ENCODE measurements at regions not wholly inside any gene's neighbourhood (a gene's known extent, or its start where the extent isn't known, plus 50 kb on each side); places are given as distances from the start of the nearest gene placed in this dataset.

DNA sequence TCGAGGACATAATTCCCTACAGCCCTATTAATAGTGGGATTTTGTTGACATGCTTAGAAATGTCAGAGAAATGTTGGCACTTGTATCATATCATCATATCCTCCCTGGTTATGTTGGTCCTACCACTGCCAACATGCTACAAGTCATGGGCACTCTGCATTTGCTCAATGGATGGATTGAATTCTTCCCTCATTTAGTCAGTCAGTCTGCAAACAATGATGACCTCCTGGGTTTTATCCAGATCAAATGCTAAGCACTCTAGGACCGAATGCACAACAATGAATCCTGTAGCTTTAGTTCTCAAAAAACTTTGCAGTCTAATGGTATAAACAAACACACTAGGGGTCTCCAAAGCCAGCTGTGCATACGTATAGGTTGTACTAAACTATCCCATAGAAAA is 357.2 kb upstream of the DPYD start:
- no peak for DNase-seq

DNA sequence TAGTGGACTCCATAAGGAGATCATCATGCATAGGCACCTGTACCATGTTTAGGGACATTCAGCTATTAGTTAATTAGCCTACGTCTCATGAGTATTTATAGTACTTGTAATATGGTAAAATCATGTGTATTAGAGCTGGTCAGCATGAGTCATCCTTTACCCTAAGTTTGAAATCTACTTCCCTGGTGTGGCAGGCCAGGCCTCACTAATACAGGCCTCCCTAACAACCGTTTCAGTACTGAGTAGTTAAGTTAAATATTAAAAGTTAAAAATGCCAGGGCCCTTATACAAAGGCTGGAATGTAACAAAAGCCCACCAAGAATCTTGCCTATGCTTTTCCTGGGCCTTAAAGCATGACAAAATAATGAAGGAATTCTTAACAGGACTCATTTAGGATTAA is 356.3 kb upstream of the DPYD start:
- DNase-seq, result no peak

DNA sequence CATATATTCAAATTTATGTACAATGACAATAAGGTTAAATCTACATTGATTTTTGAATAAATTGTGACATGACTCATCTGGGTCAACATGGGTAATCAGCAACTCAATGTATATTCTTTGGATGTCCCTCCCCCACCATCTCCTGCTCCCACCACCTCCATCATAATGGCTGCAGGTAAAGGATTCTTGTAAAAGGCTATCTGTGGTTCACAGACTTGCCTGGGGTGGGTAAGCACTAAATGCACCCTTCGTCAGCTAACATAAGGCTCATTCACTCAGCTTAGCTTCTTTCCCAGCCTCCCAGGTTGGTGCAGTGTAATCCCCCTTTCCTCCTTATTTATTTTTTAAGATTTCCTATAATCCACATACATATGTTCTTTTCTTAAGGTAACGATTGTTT is 355.7 kb upstream of the DPYD start:
- no peak for DNase-seq

DNA sequence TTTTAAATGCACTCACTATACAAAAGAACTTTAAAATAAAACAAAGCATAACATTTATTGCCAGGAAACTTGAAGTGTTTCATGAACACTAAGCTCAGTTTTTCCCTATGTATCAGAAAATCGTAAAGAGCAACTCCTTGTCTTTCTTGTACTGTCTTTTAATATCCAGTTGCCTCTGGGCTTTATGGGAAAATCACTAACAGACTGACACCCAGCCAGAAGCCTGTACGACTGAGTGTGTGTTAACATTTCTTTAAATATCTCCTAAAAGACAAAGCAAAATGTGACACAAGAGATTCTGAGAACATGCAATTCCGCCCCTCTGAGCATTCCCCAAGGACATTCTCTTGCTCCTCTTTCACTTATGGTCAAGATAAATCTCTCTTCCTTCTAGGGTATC is 347.5 kb upstream of the DPYD start:
- DNase-seq, result no peak

DNA sequence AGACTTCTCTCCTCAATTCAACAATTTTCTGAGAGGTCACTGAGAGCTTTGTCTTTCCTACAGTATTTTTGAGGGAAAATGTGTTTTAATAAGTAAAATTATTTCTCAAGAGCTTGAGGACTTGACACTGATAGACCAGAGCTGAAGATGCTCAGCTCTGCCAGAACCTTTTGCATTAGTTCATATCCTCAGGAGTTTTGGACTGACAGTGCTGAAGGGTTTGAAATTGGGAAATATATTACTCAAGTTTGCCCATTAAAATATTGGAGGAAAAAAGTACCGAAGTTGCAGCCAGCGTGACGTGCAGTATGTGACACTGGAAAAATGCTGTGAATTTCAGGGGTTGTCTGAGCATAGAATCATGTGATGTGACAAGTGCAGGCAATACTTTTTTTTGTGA is 346.6 kb upstream of the DPYD start:
- DNase-seq, result no peak

DNA sequence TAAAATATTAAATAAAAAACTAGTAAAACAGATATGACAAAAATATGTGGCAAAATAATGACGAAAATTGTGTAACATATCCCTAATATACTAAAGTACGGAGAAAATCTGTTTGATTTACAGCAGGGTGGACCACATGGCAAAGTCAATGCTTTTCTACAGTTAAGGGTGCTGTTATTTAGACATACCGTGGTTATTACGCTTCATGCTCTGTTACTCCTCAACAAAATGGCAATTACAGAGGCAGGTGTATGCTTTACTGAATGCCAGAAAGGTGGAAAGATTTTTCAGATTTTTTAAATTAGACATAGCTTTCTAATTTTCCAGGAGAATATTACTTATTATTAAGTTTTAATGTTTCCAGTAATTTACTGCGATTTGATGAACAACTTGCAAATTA is 343.9 kb upstream of the DPYD start:
- no peak for DNase-seq

DNA sequence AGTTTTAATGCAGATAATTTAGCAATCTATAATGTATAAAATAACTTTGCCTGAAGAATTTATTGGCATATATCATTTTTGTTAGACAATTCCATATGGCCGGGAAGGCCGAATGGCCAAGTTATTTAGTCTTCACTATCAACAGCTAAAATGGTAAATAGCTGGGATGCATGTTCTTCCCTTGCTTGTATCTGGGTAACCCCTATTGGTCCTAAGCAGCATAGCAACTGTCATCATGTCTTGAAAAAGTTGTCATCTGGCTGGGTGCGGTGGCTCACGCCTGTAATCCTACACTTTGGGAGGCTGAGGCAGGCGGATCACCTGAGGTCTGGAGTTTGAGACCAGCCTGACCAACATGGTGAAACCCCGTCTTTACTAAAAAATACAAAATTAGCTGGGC is 340.0 kb upstream of the DPYD start:
- no peak for DNase-seq

DNA sequence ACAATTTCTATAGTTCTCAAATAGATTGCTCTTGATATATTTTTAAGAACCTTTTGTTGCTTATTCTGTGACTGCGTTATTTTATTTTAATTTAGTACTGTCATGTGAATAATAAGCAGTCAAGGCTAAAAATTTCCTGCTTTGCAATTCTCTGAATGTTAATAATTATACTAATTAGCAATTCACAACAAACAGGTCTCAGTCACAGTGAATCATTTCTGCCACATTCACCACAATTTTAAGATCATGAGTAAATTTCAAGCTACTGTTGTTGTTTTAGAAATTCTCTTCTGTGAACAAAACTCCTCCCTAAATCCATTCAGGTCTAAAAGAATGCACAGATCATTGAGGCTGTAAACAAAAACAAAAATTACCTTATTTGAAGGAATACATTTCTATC is 339.6 kb upstream of the DPYD start:
- no peak for DNase-seq

DNA sequence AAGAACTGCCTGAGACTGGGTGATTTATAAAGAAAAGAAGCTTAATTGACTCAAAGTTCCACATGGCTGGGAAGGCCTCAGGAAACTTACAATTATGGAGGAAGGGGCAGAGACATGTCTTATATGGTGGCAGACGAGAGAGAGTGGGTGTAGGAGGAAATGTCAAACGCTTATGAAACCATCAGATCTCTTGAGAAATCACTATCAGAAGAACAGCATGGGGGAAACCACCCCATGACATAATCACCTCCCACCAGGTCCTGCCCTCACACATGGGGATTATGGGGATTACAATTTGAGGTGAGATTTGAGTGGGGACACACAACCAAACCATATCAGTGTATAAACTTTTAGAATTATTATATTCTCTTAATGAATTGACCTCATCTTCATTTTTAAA is 335.9 kb upstream of the DPYD start:
- no peak for DNase-seq

DNA sequence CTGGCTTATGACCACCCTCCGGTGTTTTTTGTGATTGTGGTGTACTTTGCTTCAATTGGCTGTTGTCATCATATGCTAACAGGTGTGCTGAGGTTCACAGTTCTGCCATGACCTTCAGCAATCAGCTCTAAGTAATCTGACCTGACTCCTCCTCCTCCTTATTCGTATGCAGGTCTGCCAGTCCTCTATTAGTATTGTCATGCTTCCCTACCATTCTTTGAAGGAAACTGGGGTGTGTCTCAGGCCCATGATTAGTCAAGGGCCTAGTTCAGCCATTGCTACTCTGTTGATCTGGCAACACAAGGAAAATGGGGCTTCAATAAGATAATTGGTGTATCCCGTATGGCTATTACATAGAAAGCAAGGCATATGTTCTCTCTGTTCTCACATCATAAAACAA is 332.3 kb upstream of the DPYD start:
- no peak for DNase-seq

DNA sequence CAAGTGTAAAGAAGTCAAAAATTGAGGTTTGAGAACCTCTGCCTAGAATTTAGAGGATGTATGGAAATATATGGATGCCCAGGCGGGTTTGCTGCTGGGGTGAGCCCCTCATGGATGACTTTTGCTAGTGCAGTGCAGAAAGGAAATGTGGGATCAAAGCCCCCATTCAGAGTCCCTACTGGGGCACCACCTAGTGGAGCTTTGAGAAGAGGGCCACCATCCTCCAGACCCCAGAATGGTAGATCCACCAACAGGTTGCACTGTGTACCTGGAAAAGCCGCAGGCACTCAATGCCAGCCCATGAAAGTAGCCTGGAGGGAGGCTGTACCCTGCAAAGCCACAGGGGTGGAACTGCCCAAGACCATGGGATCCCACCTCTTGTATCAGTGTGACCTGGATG is 330.7 kb upstream of the DPYD start:
- DNase-seq, result no peak

DNA sequence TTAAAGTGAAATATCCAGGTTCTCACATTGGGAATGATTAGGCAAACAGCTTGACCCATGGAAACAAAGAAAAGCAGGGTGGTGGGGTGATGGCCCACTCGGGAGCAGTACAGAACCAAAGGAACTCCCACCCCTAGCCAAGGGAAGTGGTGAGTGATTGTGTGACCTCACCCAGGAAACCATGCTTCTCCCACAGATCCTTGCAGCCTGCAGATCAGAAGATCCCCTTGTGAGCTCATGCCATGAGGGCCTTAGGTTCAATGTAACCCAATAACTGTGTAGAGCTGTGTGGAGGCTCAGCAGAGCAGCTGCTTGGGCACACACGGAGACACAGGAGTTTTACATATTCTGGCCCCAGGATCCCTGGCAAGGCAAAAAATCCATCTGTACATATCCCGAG is 311.8 kb upstream of the DPYD start:
- no peak for DNase-seq

DNA sequence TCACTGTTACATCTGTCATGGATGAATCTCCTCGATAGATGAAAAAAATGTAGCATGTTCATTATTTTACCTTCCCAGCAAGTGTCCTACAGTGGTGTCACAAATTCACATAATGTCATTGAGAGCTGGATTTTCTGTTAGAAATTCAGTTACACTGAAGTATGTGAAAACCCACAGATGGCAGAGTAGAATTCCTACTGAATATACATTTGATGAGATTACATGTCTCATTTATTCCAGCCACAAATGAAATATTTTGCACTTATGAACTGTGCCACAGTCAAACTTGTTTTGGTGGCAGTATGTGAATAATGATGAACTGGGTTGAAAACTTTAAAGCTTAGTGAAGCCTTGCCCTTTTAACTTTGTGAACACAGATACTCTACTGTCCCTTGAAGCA is 301.9 kb upstream of the DPYD start:
- no peak for DNase-seq

DNA sequence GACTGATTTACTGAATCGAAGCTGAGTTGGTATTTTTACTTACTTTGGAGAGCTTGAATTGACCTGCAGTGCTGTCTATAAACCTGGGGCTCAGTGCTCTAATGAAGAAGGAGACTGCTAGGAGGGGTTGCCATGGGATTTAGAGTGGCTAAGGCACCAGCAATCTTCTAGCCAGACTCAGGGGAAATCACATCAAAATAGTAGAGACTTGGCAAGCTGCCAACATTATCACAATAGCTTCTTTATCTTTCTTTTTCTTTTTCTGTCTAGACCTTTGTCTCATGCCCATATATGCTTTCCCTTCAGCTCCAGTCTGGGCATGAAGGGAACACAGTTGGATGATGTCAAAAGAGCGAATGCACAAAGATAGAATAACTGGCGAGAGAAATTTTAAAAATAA is 301.1 kb upstream of the DPYD start:
- DNase-seq, result no peak

DNA sequence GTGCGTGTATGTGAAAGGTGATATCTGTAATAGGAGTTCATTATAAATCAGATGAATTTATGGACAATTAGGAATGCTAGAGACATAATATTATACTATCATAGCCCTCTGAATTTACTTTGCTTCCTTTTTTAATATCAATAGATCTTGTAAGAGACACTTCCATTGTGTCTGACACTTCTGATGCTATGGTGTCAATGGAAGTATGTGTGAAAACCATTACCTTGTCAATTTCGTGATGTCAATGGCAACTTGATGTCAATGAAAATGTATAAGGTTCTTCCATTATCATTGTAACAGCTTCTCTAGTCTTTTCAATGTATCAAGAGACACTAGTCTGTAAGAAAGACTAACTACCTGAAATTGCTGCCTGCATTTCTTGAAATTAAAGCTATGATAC is 296.8 kb upstream of the DPYD start:
- DNase-seq, result no peak

DNA sequence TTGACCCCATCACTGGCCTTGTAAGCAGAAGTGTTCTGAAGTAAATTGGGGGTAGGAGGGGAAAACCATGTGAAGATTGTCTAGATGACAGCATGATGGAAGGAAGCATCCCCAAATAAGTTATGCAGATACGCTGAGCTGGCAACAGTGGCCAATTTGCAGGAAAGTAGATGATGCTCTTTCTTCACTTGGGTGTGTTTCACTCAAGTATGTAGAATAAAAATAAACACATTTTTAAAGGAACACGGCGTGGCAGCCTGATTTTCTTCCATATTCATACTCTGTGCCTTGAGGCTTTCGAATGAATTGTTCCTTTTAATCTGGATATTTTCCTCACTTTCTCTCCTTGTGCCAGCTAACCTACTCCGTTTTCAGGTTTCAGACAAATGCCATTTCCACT is 295.5 kb upstream of the DPYD start:
- no peak for DNase-seq

DNA sequence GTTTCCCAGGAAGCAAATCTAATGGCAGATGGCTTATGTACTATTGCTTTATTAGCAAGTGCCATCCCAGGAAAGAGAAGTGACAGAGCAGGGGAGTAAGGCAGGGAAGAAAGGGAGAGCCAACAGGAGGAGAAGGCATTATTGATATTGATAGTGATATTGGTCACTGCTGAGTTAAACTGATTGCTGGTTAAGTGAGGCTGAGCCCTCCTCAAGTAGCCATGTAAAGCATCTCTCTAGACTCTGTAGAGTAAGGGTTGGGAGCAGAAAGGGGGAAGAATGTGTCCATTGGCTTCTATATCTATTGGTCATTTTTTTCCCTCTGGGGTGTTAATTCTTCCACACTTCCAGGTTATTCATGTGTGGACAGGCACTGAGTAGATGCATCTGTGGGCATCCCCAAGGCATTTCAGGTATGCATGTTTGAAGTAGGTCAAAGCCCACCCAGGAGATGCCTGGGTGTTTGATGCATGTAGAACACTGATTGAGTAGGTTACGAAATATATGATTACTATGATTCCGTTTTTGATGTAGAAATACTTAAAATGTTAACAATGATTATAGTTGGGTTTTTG is 290.5 kb upstream of the DPYD start:
- DNase-seq, result no peak

DNA sequence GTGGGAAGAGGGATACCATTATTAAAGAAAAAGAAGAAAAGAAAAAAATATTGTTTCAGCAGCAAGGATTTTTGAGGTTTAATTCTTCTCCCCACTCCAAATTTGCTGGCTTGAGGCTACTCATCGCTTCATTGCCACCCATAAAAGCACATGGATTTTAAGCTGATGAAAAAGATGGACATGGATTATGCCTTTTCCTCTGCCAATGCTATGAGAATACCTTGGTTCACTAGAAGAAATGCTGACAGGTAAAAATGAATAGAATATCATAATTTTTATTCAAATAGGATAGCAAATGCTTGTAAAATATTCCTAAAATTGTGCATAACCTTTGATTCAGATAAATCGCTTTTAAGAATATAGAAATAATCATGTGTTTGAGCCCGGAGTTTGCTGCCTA is 289.7 kb upstream of the DPYD start:
- no peak for DNase-seq

DNA sequence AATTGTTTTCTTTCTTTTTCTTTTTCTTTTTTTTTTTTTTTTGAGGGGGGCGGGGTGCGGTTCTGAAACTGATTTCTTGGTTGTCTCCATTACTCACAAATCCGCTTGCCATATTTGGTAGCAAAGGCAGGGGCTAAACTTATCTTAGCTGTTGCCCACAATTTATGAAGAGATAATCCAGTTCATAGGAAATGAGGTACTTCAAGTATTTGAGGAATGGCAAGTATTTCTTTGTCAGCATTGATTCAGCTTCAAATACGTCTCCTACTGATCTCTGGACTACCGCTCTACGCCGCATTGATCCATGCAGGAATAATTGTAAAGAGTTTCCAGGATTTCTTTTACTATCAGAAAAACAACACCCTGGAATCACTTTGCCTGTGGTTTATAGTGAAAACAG is 289.2 kb upstream of the DPYD start:
- DNase-seq, result no peak

DNA sequence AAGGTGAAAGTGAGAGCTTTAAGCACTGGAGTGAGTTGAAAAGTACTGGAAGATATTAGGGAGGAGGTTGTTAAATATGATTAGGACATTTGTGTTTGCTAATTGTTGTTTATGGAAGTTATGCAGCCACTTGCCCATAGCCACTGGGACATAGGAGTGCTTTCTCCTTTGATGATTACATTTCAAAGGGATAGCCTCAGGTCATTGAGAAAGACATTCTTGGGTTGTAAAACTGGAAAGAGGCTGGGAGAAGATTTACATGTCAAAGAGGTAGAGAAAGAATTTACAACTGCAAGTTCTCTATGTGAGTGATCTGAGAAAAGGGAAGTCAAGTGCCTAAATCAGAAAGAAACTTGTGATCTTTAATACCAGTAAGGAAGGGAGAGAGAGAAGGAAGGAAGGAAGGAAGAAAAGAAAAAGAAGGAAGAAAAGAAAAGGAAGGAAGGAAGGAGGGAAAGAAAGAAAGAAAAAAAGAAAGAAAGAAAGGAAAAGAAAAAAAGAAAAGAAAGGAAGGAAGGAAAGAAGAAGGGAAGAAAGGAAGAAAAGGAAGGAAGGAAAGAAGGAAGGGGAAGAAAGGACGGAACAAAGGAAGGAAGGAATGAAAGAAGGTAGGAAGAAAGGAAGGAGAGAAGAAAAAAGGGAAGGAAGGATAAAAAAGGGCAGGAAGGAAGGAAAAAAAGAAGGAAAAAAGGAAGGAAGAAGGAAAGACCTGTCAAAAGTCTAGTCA is 284.6 kb upstream of the DPYD start:
- DNase-seq, result no peak

DNA sequence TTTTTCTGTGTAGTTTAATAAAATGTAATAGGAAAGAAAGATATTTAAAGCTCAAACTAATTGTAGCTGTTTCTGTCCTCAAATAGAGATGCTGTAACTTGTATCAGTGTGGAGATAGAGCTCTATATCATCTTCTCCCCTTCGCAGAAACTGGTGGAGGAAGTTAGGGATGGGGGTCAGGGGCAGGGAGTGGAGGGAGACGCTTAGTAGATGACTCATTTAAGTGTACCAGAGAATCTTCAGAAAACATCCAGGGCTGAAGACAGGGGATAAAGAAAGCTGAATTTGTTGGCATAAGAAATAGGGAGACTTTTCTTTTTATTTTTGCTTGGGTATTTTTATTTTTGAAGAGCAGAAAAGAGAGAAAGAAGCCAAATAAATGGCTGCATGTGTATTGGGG is 282.6 kb upstream of the DPYD start:
- DNase-seq, result no peak

DNA sequence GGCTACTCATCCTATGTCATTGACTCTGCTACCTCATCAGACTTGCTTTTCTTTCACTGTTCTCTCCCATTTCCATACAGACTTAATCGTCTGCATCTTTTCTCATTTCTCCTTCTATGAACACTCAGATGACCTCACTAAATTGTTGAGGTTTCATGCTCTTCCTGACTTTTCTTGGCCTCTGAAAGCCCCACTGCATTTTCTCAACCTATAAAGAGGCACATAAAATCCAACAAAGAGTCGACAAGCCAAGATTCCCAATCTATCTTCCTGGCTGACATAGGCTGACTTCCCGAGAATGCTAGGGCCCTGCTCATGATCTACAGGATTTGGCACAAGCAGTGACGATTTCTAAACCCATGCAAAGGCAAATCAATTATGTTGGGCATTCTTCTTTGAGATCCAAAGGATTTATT is 280.8 kb upstream of the DPYD start:
- no peak for DNase-seq

DNA sequence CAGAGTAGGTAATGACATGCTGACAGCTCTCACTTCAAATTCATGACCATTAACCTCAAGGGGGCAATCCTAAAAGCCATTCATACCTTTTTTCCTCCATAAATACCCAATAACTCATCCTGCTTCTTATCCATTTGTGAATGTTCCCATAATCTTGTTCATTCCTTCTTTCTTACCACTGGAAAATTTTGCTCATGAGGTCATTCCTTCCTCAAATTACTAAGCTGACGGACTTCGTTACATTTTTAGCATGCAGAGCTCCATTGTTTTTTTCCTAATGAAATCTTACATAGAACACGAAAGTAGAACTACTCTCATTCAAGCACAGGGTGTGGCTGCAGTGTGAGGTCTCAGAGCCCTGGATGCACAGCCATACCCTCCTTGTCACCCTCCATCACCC is 276.5 kb upstream of the DPYD start:
- no peak for DNase-seq

DNA sequence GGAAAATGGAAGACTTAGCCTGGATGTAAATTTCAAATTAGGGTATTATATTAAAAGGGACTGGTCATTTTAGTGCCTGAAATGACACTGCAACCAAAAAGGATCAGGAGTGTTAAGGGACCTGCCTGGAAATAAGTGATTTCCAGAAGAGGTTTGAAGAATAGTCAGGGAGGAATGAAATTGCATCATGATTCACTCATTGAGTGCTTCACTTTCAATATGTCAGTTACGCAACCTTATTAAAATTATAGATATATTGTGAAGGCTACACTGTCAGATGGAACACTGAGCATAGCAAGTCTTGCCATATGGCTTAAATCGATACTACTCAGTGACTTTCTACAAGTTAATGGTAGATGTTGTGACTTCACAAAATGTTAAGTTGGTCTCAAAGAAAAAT is 275.2 kb upstream of the DPYD start:
- no peak for DNase-seq

DNA sequence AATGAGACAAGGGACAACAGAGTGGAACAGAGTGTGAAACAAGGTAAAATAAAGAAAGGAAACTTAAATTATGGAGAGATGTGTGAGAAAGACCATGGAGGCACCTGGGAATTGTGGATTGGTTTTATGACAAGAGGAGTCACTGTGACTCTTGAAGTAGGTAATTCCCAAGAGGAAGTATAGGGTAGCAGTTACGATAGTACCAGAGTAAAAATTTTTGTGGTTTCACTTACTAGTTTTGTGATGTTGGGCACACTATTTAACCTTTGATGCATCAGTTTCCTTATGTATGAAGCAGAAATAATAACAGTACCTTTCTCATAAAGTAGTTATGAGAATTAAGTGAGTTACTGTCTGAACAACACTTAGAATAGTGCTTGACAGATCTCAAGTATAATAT is 267.9 kb upstream of the DPYD start:
- no peak for DNase-seq

DNA sequence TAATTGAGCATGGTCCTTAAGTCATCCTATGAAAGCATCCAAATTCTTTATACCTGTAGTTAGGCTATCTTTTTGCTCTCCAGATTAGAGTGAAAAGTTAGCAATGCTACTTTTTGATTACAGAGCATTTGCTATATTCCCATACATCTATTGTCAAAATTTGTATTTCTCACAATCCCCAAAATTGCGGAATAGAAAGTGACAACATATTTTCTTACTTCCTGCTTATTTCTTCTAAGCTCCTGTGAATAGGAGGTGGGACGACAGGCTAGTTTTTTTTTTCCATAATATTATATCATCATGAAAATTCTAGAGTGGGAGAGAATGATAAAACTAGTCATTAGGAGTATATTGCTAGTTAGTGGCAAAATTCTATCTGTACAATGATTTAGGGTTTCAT is 264.0 kb upstream of the DPYD start:
- DNase-seq, result no peak

Data from stimulated activated CD4-positive, alpha-beta T cell treated with anti-CD3 and anti-CD28 coated beads, Interleukin-4, amount 100 ng/mL, for 1 hour (primary cell).